ENCODE measurements at regions not wholly inside any gene's neighbourhood (a gene's known extent, or its start where the extent isn't known, plus 50 kb on each side); places are given as distances from the start of the nearest gene placed in this dataset.

DNA sequence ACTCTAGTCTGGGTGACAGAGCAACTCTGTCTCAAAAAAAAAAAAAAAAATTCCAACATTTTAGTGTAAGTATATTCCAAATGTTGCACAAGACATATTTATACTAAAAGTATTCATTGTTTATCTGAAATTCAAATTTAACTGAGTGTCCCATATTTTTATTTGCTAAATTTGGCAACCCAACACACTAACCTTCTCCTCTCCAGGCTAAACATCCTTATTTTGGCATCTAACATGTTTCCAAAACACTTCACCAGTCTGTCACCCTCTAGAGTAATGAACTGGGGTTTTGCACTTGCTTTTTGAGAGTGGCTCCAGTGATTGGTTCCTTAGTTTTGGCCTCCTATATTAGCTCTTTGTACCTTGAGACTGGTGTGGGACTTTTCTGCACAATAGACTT is 243.4 kb upstream of the SALL1 start:
- no peak for ATAC-seq (replicated peaks in 6 of 8)

DNA sequence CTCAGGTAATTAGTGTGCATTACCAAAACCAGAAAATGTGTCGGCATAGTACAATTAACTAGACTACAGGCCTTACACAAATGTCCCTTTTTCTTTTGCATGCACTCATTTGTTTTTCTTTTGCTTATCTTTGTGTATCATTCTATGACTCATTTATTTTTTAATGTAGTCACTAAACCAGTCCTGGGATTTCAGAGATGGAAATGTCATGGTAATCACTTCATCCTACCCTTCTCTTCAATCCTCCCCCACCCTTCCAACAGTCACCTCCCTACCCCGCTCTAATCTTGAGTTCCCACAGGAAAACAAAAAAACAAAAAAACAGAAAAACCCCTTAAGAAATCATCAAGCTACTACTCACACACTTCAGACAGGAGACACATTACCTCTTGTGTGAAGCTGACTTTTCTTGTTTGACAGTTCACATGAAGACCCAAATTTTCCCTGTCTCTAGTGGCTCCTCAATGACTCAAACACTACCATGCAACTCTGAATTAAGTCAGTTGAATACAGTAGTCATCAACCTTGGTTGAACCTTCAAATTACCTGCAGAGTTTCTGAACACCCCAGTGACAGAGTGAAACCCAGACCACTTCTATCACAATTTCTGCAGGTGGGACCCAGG is 242.4 kb upstream of the SALL1 start:
- peak in 2 of 8 experiments; percentile 18 to 38 for ATAC-seq (replicated peaks in 6 of 8)
- in situ Hi-C loops (cut with MboI; ENCODE audit: low pct_unique_long_range_greater_than_20kb in 2 of 9, low sequenced_read_pairs in 9 of 9, unreplicated experiment in 9 of 9) = loop anchor here in 1 of 9 experiments (25.0 kb wide), 1 partner anchor 369 kb away; no protein-coding TSS in a partner anchor
- Histone ChIP-seq H3K4me1 (replicated peaks in 1 of 2) (peaks cover 15 to 16% of the 10 kb centered on the region in 2 donors), H3K4me3 (no peak overlapping the region), H3K27ac (peak overlapping the region in 1 of 2 donors; percentile 57)
- WGBS, 10 experiments = 0 to 100% (median 70%) methylated on average over 1 to 2 of the region's 2 CpGs; no CpG with 5 or more reads in 2 of the 10 experiments

More for the DNA sequence above, 243.4 kb upstream of the SALL1 start:
- Histone ChIP-seq H3K4me3 (no peak overlapping the region), H3K27ac (no peak overlapping the region), H3K4me1 (replicated peaks in 1 of 2) (peaks cover 15 to 16% of the 10 kb centered on the region in 2 donors)
- in situ Hi-C loops (cut with MboI; ENCODE audit: low pct_unique_long_range_greater_than_20kb in 2 of 9, low sequenced_read_pairs in 9 of 9, unreplicated experiment in 9 of 9) = loop anchor here in 1 of 9 experiments (25.0 kb wide), 1 partner anchor 368 kb away; no protein-coding TSS in a partner anchor

DNA sequence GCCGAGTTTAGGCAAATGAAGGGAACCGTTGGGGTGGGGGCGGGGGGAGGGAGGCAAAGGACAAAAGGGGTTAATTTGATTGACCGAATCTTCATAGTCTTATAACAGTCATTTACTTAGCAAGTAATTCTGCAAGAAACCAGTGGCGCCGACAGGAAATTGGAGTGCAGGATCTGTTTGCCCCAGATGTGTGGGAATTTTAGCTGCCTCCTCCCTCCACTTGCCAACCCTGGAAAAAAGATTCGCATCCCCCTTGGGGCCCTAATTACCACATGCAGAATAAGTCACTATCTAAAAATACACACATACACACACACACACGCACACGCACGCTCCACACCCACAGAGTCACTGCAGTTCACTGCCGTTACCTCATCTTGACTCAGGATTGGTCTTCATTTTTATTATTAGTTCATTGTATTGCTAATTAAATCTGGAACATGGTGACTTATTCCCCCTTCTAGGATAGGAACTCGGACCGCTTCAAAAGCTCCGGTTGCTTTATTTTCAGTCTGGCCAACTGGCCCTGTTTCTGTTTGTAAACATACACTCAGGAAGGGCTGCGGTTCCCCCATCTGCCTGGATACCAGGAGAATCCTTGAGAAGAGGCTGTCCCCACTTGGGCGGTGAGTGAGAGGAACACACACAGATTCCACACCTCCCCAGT is 241.6 kb upstream of the SALL1 start:
- H3K4me3 ChIP-seq = peak overlapping the region in 1 of 5 donors; percentile 3
- WGBS, 10 experiments = 0 to 48% (median 5%) methylated on average over 1 to 8 of the region's 16 CpGs; no CpG with 5 or more reads in 5 of the 10 experiments
- ATAC-seq (replicated peaks in 6 of 8) = peak; percentile 83 to 97 (median 89)
- in situ Hi-C loops (cut with MboI; ENCODE audit: low pct_unique_long_range_greater_than_20kb in 2 of 9, low sequenced_read_pairs in 9 of 9, unreplicated experiment in 9 of 9) = loop anchor here in 1 of 9 experiments (25.0 kb wide), 1 partner anchor 370 kb away; no protein-coding TSS in a partner anchor
- H3K27ac ChIP-seq = peak overlapping the region; percentile 57 to 84
- H3K4me1 ChIP-seq (replicated peaks in 1 of 2) = peaks cover 15 to 16% of the 10 kb centered on the region in 2 donors

GRCh38 chr16:51391798-51392511 is 240.9 kb upstream of the SALL1 start:
- peak overlapping the region in 1 of 5 donors; percentile 0 for H3K4me3 ChIP-seq
- 15 to 100% (median 20%) methylated on average over 1 to 8 of the region's 19 CpGs; no CpG with 5 or more reads in 3 of the 10 experiments for WGBS, 10 experiments
- peak overlapping the region; percentile 84 for H3K27ac ChIP-seq
- H3K4me1 ChIP-seq (replicated peaks in 1 of 2) = peaks cover 15 to 16% of the 10 kb centered on the region in 2 donors
- peak; percentile 8 to 80 (median 58) for ATAC-seq (replicated peaks in 6 of 8)
- in situ Hi-C loops (cut with MboI; ENCODE audit: low pct_unique_long_range_greater_than_20kb in 2 of 9, low sequenced_read_pairs in 9 of 9, unreplicated experiment in 9 of 9) = loop anchor here in 1 of 9 experiments (25.0 kb wide), 1 partner anchor 370 kb away; no protein-coding TSS in a partner anchor

DNA sequence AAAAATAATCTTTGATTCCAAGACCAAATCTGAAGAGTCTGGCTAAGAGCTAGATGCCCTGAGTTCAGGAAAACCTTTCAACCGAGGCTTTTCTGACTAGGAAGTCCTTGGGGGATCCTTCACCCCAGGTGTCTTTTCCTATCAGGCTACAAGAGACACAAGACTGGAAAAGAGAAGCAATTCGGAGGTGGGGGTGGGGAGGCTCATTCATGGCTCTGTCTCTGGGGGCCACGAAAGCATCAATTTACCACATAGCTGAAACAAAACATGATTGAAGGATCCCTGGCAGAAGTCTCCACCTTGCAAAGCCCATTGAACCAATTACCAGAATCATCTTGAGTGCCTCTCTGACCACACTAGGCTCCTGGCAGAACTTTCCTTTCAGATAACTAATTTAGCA is 239.8 kb upstream of the SALL1 start:
- peaks cover 15 to 16% of the 10 kb centered on the region in 2 donors for H3K4me1 ChIP-seq (replicated peaks in 1 of 2)
- H3K4me3 ChIP-seq = no peak overlapping the region
- no peak overlapping the region for H3K27ac ChIP-seq
- ATAC-seq (replicated peaks in 6 of 8) = no peak
- WGBS, 10 experiments = 40 to 100% (median 67%) methylated on average over 1 to 3 of the region's 3 CpGs; no CpG with 5 or more reads in 6 of the 10 experiments
- in situ Hi-C loops (cut with MboI; ENCODE audit: low pct_unique_long_range_greater_than_20kb in 2 of 9, low sequenced_read_pairs in 9 of 9, unreplicated experiment in 9 of 9) = loop anchor here in 1 of 9 experiments (25.0 kb wide), 1 partner anchor 371 kb away; no protein-coding TSS in a partner anchor

- Histone ChIP-seq H3K4me3 (no peak overlapping the region), H3K4me1 (replicated peaks in 1 of 2) (peaks cover 15 to 16% of the 10 kb centered on the region in 2 donors), H3K27ac (no peak overlapping the region)
- WGBS, 10 experiments = 43 to 83% (median 60%) methylated on average over 1 of the region's 1 CpG; no CpG with 5 or more reads in 3 of the 10 experiments
- in situ Hi-C loops (cut with MboI; ENCODE audit: low pct_unique_long_range_greater_than_20kb in 2 of 9, low sequenced_read_pairs in 9 of 9, unreplicated experiment in 9 of 9) = loop anchor here in 1 of 9 experiments (25.0 kb wide), 1 partner anchor 372 kb away; no protein-coding TSS in a partner anchor
- no peak for ATAC-seq (replicated peaks in 6 of 8)
Observed at GRCh38 chr16:51389881-51390280, 238.8 kb upstream of the SALL1 start.

DNA sequence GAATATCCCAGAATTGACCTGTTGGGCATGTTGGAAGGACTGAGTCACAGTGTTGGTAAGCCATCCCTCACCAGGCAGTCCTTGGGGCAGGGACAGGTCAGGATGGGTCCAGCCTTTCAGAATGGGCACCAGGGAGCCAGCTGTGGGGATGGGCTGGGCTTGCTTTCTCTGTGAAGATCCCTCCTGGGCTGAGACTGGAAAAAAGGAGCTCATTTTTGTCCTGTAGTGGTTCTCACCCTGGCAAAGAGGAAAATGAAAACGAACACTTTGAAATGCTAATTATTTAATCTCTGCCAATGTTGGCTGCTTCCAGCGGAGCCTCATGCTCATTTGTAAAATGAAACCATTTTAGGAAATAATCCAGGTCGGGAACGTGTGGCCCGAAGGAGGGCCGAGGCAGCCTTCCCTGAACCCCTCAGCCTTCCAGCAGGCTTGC is 237.5 kb upstream of the SALL1 start:
- no peak overlapping the region for H3K4me3 ChIP-seq
- 0 to 100% (median 72%) methylated on average over 1 to 6 of the region's 6 CpGs; no CpG with 5 or more reads in 2 of the 10 experiments for WGBS, 10 experiments
- peak in 1 of 8 experiments; percentile 8 for ATAC-seq (replicated peaks in 6 of 8)
- in situ Hi-C loops (cut with MboI; ENCODE audit: low pct_unique_long_range_greater_than_20kb in 2 of 9, low sequenced_read_pairs in 9 of 9, unreplicated experiment in 9 of 9) = loop anchor here in 1 of 9 experiments (25.0 kb wide), 1 partner anchor 374 kb away; no protein-coding TSS in a partner anchor
- no peak overlapping the region for H3K27ac ChIP-seq
- H3K4me1 ChIP-seq (replicated peaks in 1 of 2) = peaks cover 16% of the 10 kb centered on the region in 2 donors

- no peak for ATAC-seq (replicated peaks in 6 of 8)
- 0 to 100% (median 71%) methylated on average over 1 to 3 of the region's 3 CpGs for WGBS, 10 experiments
- Histone ChIP-seq H3K27ac (no peak overlapping the region), H3K4me1 (replicated peaks in 1 of 2) (peaks cover 0 to 8% of the 10 kb centered on the region in 2 donors), H3K4me3 (no peak overlapping the region)
- in situ Hi-C loops (cut with MboI; ENCODE audit: low pct_unique_long_range_greater_than_20kb in 2 of 9, low sequenced_read_pairs in 9 of 9, unreplicated experiment in 9 of 9) = loop anchor here in 1 of 9 experiments (25.0 kb wide), 1 partner anchor 378 kb away; no protein-coding TSS in a partner anchor
Observed at GRCh38 chr16:51383909-51384308, 232.8 kb upstream of the SALL1 start.

- ATAC-seq (replicated peaks in 6 of 8) = peak in 4 of 8 experiments; percentile 18 to 45 (median 24)
- Histone ChIP-seq H3K4me1 (replicated peaks in 1 of 2) (peaks cover 0 to 8% of the 10 kb centered on the region in 2 donors), H3K4me3 (no peak overlapping the region), H3K27ac (no peak overlapping the region)
- WGBS, 10 experiments = 67 to 100% (median 86%) methylated on average over 1 of the region's 1 CpG; no CpG with 5 or more reads in 7 of the 10 experiments
- in situ Hi-C loops (cut with MboI; ENCODE audit: low pct_unique_long_range_greater_than_20kb in 2 of 9, low sequenced_read_pairs in 9 of 9, unreplicated experiment in 9 of 9) = loop anchor here in 1 of 9 experiments (25.0 kb wide), 1 partner anchor 379 kb away; no protein-coding TSS in a partner anchor
Observed at GRCh38 chr16:51382940-51383339, 231.9 kb upstream of the SALL1 start.

- in situ Hi-C loops (cut with MboI; ENCODE audit: low pct_unique_long_range_greater_than_20kb in 2 of 9, low sequenced_read_pairs in 9 of 9, unreplicated experiment in 9 of 9) = loop anchor here in 1 of 9 experiments (25.0 kb wide), 1 partner anchor 380 kb away; no protein-coding TSS in a partner anchor
- no peak for ATAC-seq (replicated peaks in 6 of 8)
- no peak overlapping the region for H3K4me3 ChIP-seq
- H3K27ac ChIP-seq = no peak overlapping the region
- H3K4me1 ChIP-seq (replicated peaks in 1 of 2) = peaks cover 0 to 8% of the 10 kb centered on the region in 2 donors
- WGBS, 10 experiments = 0 to 95% (median 80%) methylated on average over 1 to 3 of the region's 3 CpGs; no CpG with 5 or more reads in 1 of the 10 experiments
Observed at GRCh38 chr16:51382211-51382610, 231.1 kb upstream of the SALL1 start.

DNA sequence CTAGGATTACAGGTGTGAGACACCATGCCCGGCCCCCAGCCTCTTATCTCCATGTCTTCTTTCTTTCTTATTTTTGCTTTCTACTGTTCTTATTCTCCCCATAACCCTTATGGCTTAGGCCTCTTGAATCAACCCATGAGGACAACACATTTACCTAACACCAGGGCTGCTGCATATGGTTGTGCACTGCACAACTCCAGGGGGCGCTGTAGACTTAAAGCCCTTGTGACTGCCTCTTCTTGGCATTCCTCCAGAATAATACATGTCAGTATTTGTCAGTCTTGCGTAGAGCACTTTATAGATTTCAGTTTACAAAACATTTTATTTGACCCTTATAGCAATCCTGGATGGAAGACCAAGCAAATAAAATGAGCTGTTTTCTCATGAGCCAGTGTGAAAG is 225.0 kb upstream of the SALL1 start:
- 80 to 100% (median 92%) methylated on average over 1 to 2 of the region's 3 CpGs; no CpG with 5 or more reads in 3 of the 10 experiments for WGBS, 10 experiments
- Histone ChIP-seq H3K4me1 (replicated peaks in 1 of 2) (no peaks in the 10 kb centered on the region), H3K4me3 (no peak overlapping the region), H3K27ac (no peak overlapping the region)
- in situ Hi-C loops (cut with MboI; ENCODE audit: low pct_unique_long_range_greater_than_20kb in 2 of 9, low sequenced_read_pairs in 9 of 9, unreplicated experiment in 9 of 9) = loop anchor here in 1 of 9 experiments (25.0 kb wide), 1 partner anchor 386 kb away; no protein-coding TSS in a partner anchor
- no peak for ATAC-seq (replicated peaks in 6 of 8)

GRCh38 chr16:51374790-51375189 is 223.7 kb upstream of the SALL1 start:
- Histone ChIP-seq H3K4me1 (replicated peaks in 1 of 2) (no peaks in the 10 kb centered on the region), H3K4me3 (no peak overlapping the region), H3K27ac (no peak overlapping the region)
- WGBS, 10 experiments = 82 to 100% (median 94%) methylated on average over 2 to 5 of the region's 5 CpGs; no CpG with 5 or more reads in 1 of the 10 experiments
- no peak for ATAC-seq (replicated peaks in 6 of 8)
- in situ Hi-C loops (cut with MboI; ENCODE audit: low pct_unique_long_range_greater_than_20kb in 2 of 9, low sequenced_read_pairs in 9 of 9, unreplicated experiment in 9 of 9) = loop anchor here in 1 of 9 experiments (25.0 kb wide), 1 partner anchor 388 kb away; no protein-coding TSS in a partner anchor

Measured in motor neuron (in vitro differentiated cells).